GM23338 (cell line): ENCODE measurements at regions not wholly inside any gene's neighbourhood (a gene's known extent, or its start where the extent isn't known, plus 50 kb on each side); places are given as distances from the start of the nearest gene placed in this dataset.

Experiments used
- ATAC-seq: fragments of 200-7000 bp; cut with Tn5 transposase; 3 replicates; pipeline ENCODE4 v1.9.1; 2020
- DNase-seq: peaks from one replicate; pipeline ENCODE4 v3.0.0-alpha.2; 2015; ENCODE audit warnings: low spot score
- H2AFZ ChIP-seq: fragments of 200-600 bp; sonication (generic); 2 replicates; pipeline ENCODE4 v1.8.0; 2016; ENCODE audit warnings: antibody characterized with exemption, mild to moderate bottlenecking, moderate library complexity
- H3F3A ChIP-seq: fragments of 200-600 bp; sonication (generic); replicated peaks from 2 replicates; pipeline ENCODE4 v1.8.0; 2017; ENCODE audit warnings: antibody characterized with exemption, mixed run types, low read depth
- H3K27ac ChIP-seq: fragments of 200-600 bp; sonication (generic); 2 replicates; pipeline ENCODE4 v1.6.1; 2016; ENCODE audit warnings: low read depth
- H3K27me3 ChIP-seq: fragments of 200-600 bp; sonication (generic); 2 replicates; pipeline ENCODE4 v1.8.0; 2016; ENCODE audit warnings: mild to moderate bottlenecking, mixed run types, moderate library complexity; ENCODE audit not compliant: insufficient read depth
- H3K36me3 ChIP-seq: fragments of 200-600 bp; sonication (generic); 2 replicates; pipeline ENCODE4 v1.8.0; 2016; ENCODE audit warnings: mild to moderate bottlenecking; ENCODE audit not compliant: insufficient read depth
- H3K4me1 ChIP-seq: fragments of 200-600 bp; sonication (generic); 2 replicates; pipeline ENCODE4 v1.8.0; 2016; ENCODE audit warnings: mild to moderate bottlenecking, moderate library complexity; ENCODE audit not compliant: insufficient read depth
- H3K4me2 ChIP-seq: fragments of 200-600 bp; sonication (generic); 2 replicates; pipeline ENCODE4 v1.7.1; 2017; ENCODE audit warnings: mixed run types
- H3K4me3 ChIP-seq: fragments of 200-600 bp; sonication (generic); 2 replicates; pipeline ENCODE4 v1.6.1; 2016; ENCODE audit warnings: mixed run types
- H3K79me2 ChIP-seq: fragments of 200-600 bp; sonication (generic); replicated peaks from 2 replicates; pipeline ENCODE4 v1.8.0; 2017; ENCODE audit warnings: mild to moderate bottlenecking; ENCODE audit not compliant: insufficient read depth
- H3K9me2 ChIP-seq: fragments of 200-600 bp; sonication (generic); 2 replicates; pipeline ENCODE4 v1.8.0; 2017; ENCODE audit not compliant: insufficient read depth
- H4K20me1 ChIP-seq: fragments of 200-600 bp; sonication (generic); replicated peaks from 2 replicates; pipeline ENCODE4 v1.8.0; 2017; ENCODE audit warnings: mild to moderate bottlenecking; ENCODE audit not compliant: insufficient read depth
- H3K27ac Mint-ChIP-seq: 2 replicates; pipeline ENCODE4 v1.8.0; 2020; ENCODE audit warnings: inconsistent platforms, mild to moderate bottlenecking, moderate library complexity, mixed read lengths
- H3K27me3 Mint-ChIP-seq: 3 replicates; pipeline ENCODE4 v1.8.0; 2022; ENCODE audit warnings: low read depth, mild to moderate bottlenecking, moderate library complexity, mixed read lengths, inconsistent platforms; ENCODE audit not compliant: insufficient read depth, poor library complexity
- H3K36me3 Mint-ChIP-seq: 3 replicates; pipeline ENCODE4 v1.8.0; 2021; ENCODE audit warnings: low read depth, mild to moderate bottlenecking, inconsistent platforms, moderate library complexity, mixed read lengths
- H3K4me1 Mint-ChIP-seq: 3 replicates; pipeline ENCODE4 v1.8.0; 2020; ENCODE audit warnings: mild to moderate bottlenecking, inconsistent platforms, mixed read lengths
- H3K4me3 Mint-ChIP-seq: 3 replicates; pipeline ENCODE4 v1.8.0; 2021; ENCODE audit warnings: moderate library complexity, mild to moderate bottlenecking, inconsistent platforms, mixed read lengths
- H3K9me3 Mint-ChIP-seq: 3 replicates; pipeline ENCODE4 v1.8.0; 2020; ENCODE audit warnings: moderate library complexity, mild to moderate bottlenecking, inconsistent platforms, mixed read lengths
- CREB1 ChIP-seq: fragments of 250-450 bp; sonication (Bioruptor Pico); IDR thresholded peaks from 2 replicates; pipeline ENCODE4 v1.5.0; 2020; ENCODE audit warnings: low read depth, mild to moderate bottlenecking, moderate library complexity
- EZH2 ChIP-seq: fragments of 200-600 bp; sonication (generic); IDR thresholded peaks from one replicate; pipeline ENCODE4 v1.8.0; 2017; ENCODE audit warnings: antibody characterized with exemption, mild to moderate bottlenecking, low read depth; ENCODE audit not compliant: unreplicated experiment
- EZH2phosphoT487 ChIP-seq: fragments of 200-600 bp; sonication (generic); IDR thresholded peaks from one replicate; pipeline ENCODE4 v1.8.1; 2018; ENCODE audit warnings: antibody characterized with exemption; ENCODE audit not compliant: unreplicated experiment
- JUNB ChIP-seq: IDR thresholded peaks from one replicate; pipeline ENCODE4 v1.6.1; 2016; ENCODE audit warnings: antibody characterized with exemption; ENCODE audit not compliant: unreplicated experiment
- NANOG ChIP-seq: IDR thresholded peaks from 2 replicates; pipeline ENCODE4 v1.6.1; 2016; ENCODE audit warnings: antibody characterized with exemption, borderline replicate concordance
- POLR2AphosphoS5 ChIP-seq: IDR thresholded peaks from 2 replicates; pipeline ENCODE4 v1.6.1; 2016; ENCODE audit warnings: antibody characterized with exemption, low read depth
- STAT1 ChIP-seq: IDR thresholded peaks from one replicate; pipeline ENCODE4 v1.6.1; 2016; ENCODE audit warnings: antibody characterized with exemption; ENCODE audit not compliant: unreplicated experiment
- ZNF114 ChIP-seq: fragments of 250-450 bp; sonication (Bioruptor Pico); IDR thresholded peaks from 2 replicates; pipeline ENCODE4 v1.5.0; 2020; ENCODE audit warnings: mild to moderate bottlenecking, moderate library complexity
- TF ChIP-seq, protein P1 (sequence below), 2 experiments: fragments of 200-600 bp in 1 of 2; sonication (generic) in 1 of 2; conservative IDR thresholded peaks; 2 replicates each; pipeline versions ENCODE4 v1.5.1 to v1.6.1; 2016 to 2017; ENCODE audit warnings: antibody characterized with exemption in 2 of 2, low read depth in 2 of 2, mild to moderate bottlenecking in 2 of 2, moderate library complexity in 1 of 2
- TF ChIP-seq, protein P2 (sequence below): IDR thresholded peaks from 2 replicates; pipeline ENCODE4 v1.6.1; 2016; ENCODE audit warnings: antibody characterized with exemption
- TF ChIP-seq, protein P3 (sequence below): fragments of 250-450 bp; sonication (Bioruptor Pico); IDR thresholded peaks from 2 replicates; pipeline ENCODE4 v1.5.0; 2020; ENCODE audit warnings: mild to moderate bottlenecking, moderate library complexity
- TF ChIP-seq, protein P4 (sequence below): IDR thresholded peaks from one replicate; pipeline ENCODE4 v1.6.1; 2018; ENCODE audit warnings: antibody characterized with exemption; ENCODE audit not compliant: unreplicated experiment

DNA sequence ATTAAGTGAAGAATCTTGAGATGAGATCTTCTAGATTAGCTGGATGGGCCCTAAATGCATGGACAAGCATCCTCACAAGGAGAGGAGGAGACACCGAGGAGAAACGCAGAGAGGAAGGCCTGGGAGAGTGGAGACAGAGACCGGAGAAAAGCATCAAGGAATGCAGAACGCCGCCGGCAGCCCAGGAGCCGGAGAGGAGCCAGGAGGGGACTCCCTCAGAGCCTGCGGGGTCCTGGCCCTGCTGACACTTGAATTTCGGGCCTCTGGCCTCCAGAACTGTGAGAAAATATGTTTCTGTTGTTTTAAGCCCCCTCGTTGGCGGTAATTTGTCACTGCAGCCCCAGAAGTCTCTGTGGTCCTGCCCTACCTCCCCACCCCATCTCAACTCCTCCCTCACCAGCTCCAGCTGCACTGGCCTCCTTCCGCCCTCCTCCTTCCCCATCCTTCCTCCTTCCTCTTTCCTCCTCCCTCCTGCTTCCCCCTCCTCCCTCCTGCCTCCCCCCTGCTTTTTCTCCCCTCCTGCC, 116.7 kb downstream of the TWIST2 start:
- no peak overlapping the region for H3K4me3 ChIP-seq
- no peaks in the 10 kb centered on the region for H3K36me3 ChIP-seq
- no peak overlapping the region for H3K4me2 ChIP-seq
- no peaks in the 10 kb centered on the region for H3F3A ChIP-seq
- no peak overlapping the region for H3K27ac ChIP-seq
- peaks cover 7% of the 10 kb centered on the region for H3K4me1 Mint-ChIP-seq
- no peaks in the 10 kb centered on the region for H3K9me2 ChIP-seq
- H3K36me3 Mint-ChIP-seq = no peaks in the 10 kb centered on the region; the same call in 1 of the 3 replicates
- H3K4me3 Mint-ChIP-seq = no peak overlapping the region
- peaks cover 14% of the 10 kb centered on the region for H3K27me3 Mint-ChIP-seq
- H3K4me1 ChIP-seq = no peaks in the 10 kb centered on the region
- DNase-seq (no peak), ATAC-seq (no peak)
- H3K79me2 ChIP-seq = no peaks in the 10 kb centered on the region
- H4K20me1 ChIP-seq = no peaks in the 10 kb centered on the region
- no peaks in the 10 kb centered on the region for H3K27me3 ChIP-seq
- peaks cover 2% of the 10 kb centered on the region for H3K9me3 Mint-ChIP-seq
- H3K27ac Mint-ChIP-seq = no peak overlapping the region
- no peak overlapping the region for H2AFZ ChIP-seq
- TF ChIP-seq ZNF114 (no peak), JUNB (no peak), STAT1 (no peak), POLR2AphosphoS5 (no peak), CREB1 (no peak), EZH2 (no peak), EZH2phosphoT487 (no peak), NANOG (no peak)
- TF ChIP-seq, protein P1, sequence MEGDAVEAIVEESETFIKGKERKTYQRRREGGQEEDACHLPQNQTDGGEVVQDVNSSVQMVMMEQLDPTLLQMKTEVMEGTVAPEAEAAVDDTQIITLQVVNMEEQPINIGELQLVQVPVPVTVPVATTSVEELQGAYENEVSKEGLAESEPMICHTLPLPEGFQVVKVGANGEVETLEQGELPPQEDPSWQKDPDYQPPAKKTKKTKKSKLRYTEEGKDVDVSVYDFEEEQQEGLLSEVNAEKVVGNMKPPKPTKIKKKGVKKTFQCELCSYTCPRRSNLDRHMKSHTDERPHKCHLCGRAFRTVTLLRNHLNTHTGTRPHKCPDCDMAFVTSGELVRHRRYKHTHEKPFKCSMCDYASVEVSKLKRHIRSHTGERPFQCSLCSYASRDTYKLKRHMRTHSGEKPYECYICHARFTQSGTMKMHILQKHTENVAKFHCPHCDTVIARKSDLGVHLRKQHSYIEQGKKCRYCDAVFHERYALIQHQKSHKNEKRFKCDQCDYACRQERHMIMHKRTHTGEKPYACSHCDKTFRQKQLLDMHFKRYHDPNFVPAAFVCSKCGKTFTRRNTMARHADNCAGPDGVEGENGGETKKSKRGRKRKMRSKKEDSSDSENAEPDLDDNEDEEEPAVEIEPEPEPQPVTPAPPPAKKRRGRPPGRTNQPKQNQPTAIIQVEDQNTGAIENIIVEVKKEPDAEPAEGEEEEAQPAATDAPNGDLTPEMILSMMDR (conservative IDR thresholded peaks at IDR 0.05; ENCODE audit: low read depth in 2 of 2) = no peak
- TF ChIP-seq, protein P2, sequence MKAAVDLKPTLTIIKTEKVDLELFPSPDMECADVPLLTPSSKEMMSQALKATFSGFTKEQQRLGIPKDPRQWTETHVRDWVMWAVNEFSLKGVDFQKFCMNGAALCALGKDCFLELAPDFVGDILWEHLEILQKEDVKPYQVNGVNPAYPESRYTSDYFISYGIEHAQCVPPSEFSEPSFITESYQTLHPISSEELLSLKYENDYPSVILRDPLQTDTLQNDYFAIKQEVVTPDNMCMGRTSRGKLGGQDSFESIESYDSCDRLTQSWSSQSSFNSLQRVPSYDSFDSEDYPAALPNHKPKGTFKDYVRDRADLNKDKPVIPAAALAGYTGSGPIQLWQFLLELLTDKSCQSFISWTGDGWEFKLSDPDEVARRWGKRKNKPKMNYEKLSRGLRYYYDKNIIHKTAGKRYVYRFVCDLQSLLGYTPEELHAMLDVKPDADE = no peak
- TF ChIP-seq, protein P3, sequence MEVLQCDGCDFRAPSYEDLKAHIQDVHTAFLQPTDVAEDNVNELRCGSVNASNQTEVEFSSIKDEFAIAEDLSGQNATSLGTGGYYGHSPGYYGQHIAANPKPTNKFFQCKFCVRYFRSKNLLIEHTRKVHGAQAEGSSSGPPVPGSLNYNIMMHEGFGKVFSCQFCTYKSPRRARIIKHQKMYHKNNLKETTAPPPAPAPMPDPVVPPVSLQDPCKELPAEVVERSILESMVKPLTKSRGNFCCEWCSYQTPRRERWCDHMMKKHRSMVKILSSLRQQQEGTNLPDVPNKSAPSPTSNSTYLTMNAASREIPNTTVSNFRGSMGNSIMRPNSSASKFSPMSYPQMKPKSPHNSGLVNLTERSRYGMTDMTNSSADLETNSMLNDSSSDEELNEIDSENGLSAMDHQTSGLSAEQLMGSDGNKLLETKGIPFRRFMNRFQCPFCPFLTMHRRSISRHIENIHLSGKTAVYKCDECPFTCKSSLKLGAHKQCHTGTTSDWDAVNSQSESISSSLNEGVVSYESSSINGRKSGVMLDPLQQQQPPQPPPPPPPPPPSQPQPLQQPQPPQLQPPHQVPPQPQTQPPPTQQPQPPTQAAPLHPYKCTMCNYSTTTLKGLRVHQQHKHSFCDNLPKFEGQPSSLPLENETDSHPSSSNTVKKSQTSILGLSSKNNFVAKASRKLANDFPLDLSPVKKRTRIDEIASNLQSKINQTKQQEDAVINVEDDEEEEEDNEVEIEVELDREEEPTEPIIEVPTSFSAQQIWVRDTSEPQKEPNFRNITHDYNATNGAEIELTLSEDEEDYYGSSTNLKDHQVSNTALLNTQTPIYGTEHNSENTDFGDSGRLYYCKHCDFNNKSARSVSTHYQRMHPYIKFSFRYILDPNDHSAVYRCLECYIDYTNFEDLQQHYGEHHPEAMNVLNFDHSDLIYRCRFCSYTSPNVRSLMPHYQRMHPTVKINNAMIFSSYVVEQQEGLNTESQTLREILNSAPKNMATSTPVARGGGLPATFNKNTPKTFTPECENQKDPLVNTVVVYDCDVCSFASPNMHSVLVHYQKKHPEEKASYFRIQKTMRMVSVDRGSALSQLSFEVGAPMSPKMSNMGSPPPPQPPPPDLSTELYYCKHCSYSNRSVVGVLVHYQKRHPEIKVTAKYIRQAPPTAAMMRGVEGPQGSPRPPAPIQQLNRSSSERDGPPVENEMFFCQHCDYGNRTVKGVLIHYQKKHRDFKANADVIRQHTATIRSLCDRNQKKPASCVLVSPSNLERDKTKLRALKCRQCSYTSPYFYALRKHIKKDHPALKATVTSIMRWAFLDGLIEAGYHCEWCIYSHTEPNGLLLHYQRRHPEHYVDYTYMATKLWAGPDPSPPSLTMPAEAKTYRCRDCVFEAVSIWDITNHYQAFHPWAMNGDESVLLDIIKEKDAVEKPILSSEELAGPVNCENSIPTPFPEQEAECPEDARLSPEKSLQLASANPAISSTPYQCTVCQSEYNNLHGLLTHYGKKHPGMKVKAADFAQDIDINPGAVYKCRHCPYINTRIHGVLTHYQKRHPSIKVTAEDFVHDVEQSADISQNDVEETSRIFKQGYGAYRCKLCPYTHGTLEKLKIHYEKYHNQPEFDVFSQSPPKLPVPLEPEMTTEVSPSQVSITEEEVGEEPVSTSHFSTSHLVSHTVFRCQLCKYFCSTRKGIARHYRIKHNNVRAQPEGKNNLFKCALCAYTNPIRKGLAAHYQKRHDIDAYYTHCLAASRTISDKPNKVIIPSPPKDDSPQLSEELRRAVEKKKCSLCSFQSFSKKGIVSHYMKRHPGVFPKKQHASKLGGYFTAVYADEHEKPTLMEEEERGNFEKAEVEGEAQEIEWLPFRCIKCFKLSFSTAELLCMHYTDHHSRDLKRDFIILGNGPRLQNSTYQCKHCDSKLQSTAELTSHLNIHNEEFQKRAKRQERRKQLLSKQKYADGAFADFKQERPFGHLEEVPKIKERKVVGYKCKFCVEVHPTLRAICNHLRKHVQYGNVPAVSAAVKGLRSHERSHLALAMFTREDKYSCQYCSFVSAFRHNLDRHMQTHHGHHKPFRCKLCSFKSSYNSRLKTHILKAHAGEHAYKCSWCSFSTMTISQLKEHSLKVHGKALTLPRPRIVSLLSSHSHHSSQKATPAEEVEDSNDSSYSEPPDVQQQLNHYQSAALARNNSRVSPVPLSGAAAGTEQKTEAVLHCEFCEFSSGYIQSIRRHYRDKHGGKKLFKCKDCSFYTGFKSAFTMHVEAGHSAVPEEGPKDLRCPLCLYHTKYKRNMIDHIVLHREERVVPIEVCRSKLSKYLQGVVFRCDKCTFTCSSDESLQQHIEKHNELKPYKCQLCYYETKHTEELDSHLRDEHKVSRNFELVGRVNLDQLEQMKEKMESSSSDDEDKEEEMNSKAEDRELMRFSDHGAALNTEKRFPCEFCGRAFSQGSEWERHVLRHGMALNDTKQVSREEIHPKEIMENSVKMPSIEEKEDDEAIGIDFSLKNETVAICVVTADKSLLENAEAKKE = no peak
- TF ChIP-seq, protein P4, sequence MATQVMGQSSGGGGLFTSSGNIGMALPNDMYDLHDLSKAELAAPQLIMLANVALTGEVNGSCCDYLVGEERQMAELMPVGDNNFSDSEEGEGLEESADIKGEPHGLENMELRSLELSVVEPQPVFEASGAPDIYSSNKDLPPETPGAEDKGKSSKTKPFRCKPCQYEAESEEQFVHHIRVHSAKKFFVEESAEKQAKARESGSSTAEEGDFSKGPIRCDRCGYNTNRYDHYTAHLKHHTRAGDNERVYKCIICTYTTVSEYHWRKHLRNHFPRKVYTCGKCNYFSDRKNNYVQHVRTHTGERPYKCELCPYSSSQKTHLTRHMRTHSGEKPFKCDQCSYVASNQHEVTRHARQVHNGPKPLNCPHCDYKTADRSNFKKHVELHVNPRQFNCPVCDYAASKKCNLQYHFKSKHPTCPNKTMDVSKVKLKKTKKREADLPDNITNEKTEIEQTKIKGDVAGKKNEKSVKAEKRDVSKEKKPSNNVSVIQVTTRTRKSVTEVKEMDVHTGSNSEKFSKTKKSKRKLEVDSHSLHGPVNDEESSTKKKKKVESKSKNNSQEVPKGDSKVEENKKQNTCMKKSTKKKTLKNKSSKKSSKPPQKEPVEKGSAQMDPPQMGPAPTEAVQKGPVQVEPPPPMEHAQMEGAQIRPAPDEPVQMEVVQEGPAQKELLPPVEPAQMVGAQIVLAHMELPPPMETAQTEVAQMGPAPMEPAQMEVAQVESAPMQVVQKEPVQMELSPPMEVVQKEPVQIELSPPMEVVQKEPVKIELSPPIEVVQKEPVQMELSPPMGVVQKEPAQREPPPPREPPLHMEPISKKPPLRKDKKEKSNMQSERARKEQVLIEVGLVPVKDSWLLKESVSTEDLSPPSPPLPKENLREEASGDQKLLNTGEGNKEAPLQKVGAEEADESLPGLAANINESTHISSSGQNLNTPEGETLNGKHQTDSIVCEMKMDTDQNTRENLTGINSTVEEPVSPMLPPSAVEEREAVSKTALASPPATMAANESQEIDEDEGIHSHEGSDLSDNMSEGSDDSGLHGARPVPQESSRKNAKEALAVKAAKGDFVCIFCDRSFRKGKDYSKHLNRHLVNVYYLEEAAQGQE = no peak
